ENCODE measurements at regions not wholly inside any gene's neighbourhood (a gene's known extent, or its start where the extent isn't known, plus 50 kb on each side); places are given as distances from the start of the nearest gene placed in this dataset.
A peak's percentile ranks its signal among the peaks of the same experiment; 100 is the strongest.
"Not testable (repeated sequence)": the region's sequence is repeated elsewhere in the genome, so short reads cannot be mapped to it uniquely, and the experiment has no call there.

DNA sequence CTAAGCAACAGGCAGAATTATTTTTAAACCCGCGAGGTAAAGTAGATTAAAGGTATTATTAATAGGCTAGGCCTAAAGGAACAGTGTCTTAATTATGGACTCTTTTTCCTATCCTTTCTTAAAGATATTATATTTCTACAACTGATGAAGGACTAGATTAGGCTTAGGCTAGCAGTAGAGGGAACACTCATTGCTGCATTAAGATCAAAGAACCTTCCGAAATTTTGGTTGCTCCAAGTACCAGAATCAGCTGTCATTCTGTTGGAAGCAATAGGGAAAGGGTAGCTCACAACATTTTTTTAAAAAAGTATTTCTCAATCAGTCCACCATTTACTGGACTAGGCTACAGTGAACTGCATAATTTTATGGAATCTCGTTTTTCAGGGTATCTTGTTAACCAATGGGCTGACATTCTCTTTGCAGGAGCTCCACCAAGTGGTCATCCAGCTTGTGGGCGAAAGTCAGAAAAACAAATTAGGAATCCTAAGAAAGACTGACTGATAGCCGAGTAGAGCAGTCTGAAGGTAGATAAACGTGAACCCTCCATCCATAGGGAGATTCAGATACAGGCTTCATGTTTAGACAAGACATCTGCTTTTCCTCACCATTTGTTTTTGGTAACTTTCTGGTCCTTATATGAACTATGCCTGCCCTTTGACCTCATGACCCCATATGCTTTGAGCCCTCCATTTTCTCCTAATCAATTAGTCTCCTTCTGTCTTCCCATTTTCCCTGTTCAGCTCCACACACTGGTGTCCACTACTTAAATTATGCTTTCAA, 103.6 kb upstream of the CHD1 start:
- peak; percentile 68 for DNase-seq

DNA sequence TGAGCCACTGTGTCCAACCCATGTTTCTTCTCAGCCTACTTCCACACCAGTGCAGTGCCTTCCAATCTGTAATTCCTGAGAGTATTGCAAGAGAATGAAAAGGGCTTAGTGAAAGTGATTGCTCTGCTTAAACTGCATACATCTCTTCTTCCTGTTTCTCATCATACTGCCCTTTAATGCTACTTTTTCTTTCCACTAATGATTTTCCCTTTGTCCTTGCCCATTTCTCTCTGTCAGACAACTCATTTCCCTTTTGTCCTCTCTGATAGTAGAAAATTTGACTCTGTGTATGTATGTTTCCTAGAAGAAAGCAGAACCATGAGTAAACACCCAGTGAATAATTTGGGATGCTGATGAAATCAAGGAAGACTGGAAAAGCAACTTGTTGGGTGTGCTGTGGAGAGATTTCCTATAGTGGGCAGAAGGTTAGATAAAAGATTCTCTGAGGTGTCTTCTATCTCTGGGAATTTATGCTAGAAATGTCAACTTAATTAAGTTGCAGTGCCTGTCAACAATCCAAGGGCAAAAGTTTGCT, 102.2 kb upstream of the CHD1 start:
- no peak for DNase-seq

DNA sequence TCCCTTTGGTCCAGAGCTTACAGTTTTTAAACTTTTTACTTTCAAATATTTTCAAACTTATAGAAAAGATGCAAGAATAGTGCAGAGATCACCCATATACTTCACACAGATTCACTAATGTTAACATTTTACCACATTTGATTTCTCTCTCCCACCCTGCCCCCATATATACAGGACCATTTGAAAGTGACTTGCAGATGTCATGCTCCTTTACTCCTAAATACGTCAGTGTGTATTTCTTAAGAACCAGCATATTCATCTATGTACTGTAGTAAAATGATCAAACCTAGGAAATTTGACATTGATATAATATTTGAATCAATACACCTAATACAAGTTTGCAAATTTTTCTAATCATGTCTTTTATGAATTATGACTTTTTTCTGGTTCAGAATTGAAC, 100.4 kb upstream of the CHD1 start:
- DNase-seq, result no peak

DNA sequence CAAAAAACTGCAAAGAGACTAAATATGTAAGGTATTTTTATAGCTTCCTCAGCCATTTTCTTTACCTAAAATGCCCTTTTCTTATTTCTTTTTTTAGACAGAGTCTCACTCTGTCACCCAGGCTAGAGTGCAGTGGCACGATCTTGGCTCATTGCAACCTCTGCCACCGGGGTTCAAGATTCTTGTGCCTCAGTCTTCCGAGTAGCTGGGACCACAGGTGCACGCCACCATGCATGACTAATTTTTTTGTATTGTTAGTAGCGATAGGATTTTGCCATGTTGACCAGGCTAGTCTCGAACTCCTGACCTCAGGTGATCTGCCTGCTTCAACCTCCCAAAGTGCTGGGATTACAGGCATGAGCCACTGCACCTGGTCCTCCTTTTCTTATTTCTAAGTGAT, 99.4 kb upstream of the CHD1 start:
- not testable (repeated sequence) for DNase-seq

DNA sequence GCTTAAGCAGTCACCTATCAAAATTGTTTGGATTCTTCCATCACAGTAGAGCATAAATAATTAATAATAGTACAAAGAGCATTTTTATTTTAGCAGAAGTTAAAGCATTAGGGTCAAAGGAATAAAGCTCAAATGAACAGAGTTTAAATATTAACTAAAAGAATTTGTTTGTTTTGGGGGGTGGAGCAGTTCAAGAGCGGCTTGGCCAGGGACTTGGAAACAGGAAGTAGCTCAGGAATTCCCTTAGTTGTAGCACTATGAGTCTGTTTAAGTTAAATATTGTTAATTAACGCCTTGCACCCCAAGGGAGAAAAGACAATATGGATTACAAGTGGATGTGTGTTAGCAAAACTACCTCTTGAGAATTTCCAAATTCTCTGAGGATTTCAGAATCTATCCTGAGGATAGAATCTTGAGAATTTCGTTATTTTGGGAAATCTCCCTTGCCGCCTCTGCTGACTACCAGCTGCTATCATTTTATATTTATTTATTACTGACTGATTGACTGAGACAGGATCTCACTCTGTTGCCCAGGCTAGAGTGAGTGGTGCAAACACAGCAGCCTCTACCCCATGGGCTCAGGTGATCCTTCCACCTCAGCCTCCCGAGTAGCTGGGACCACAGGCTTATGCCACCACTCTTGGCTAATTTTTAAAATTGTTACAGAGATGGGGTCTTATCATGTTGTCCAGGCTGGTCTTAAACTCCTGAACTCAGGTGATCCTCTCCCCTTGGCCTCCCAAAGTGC, 96.7 kb upstream of the CHD1 start:
- DNase-seq, result no peak

DNA sequence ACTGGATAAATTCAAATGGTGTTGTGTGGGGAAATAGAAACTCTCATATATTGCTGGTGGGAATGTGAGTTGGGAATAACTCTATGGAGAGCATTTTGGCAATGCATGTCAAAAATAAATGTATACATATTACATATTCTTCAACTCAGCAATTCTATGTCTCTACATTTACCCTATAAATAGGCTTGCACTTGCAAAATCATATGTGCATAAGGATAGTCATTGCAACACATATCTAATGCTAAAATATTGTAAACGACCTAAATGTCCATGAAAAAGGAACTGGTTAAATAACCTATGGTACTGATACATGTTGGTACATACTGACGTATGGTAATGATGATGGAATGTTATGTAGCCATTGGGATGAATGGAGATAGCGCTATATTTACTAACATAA, 94.5 kb upstream of the CHD1 start:
- no peak for DNase-seq

DNA sequence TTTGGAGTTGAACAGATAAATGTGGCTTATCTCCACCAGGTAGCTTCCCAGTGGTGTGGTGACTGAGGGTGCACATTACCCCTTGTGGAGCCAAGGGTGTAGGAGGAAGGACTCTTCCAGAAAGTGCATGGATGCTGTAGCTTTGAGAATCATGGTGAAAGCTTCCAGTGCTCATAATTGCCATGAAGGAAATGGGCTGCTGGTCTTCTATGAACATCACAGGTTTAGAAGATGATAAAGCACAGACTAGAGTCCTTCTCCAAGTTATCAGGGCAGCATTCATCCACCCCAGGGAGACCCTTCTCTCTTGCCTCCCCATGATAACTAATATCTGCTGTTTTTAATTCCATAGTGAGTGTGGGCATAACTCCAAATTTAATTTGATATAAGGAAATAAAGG, 93.4 kb upstream of the CHD1 start:
- DNase-seq, result no peak

DNA sequence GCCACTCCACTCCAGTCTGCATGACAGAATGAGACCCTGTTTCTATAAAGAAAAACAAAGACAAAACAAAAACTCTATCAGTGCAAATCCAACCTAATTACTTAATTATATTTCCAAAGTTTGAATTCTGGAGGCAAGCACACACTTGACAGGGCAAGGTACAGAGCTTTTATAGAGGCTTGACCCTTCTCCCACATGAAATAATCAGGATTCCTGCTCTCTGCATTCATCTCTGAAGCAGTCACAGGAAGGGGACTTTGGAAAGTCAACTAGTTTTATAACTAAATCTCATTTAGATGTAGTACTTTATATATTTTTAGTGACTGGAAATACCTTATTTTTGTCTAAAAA, 91.9 kb upstream of the CHD1 start:
- no peak for DNase-seq

DNA sequence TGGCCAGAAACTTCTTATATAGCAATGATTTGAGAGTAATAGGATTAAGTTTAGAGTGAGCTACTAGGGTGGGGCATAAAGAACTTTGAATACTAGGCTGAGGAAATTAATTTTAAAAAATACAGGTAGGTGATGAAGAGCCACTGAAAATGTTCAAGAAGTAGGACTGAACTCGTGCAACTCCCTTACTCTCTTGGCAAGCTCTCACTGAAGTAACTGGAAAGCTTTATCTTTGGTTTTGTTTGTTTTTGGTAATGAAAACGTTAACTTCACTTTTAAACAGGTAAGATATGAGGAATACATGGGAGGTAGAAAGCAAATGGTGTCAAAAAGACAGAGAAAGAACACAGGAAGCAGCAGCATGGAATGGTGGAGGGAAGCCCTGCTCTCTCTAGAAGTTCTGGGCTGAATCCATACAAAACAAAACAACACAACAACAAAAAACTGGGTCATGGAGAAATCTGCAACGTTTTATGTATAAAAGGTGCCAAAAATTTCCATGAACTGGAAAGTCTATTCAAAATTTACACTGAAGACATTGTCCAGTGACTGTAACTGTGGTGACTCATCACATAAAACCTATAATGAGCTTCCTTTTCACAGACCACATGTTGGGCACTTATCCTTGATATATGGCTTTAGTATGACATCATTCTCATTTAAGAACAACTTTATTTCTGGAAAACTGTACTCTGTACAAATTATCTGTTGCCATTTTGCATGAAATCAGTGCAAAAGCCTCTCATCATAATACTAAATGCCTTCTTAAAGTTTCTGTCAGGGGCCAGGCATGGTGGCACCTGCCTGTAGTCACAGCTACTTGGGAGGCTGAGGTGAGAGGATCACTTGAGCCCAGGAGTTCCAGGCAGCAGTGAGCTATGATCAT, 91.2 kb upstream of the CHD1 start:
- no peak for DNase-seq

DNA sequence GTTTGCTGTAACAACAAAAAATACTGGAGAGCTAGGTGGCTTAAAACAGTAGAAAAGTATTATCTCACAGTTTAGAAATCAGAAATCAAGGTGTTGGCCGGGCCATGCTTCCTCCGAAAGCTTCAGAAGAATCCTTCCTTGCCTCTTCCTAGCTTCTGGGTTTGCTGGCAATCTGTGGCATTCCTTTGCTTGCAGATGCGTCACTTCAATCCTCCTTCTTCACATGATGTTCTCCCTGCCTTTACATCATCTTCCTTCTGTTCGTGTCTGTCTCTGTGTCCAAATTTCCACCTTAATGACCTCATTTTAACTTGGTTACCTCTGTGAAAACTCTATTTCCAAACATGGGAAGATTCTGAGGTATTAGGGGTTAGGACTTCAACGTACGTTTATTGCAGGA, 90.4 kb upstream of the CHD1 start:
- DNase-seq, result no peak

DNA sequence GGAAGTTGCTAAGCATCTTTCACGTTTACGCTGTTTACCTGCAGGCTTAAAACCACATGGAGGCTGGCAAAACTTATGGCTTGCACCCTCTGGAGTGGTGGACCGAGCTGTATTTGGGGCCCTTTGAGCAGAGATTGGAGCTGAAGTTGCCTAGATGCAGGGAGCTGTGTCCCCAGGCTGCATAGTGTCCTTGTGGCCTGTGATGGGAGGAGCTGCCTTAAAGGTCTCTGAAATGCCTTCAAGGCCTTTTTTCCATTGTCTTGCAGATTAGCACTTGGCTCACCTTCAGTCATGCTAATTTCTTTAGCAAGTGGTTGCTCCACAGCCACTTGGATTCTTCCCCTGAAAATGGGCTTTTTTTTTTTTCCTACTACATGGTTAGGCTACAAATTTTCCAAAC, 81.5 kb upstream of the CHD1 start:
- no peak for DNase-seq

DNA sequence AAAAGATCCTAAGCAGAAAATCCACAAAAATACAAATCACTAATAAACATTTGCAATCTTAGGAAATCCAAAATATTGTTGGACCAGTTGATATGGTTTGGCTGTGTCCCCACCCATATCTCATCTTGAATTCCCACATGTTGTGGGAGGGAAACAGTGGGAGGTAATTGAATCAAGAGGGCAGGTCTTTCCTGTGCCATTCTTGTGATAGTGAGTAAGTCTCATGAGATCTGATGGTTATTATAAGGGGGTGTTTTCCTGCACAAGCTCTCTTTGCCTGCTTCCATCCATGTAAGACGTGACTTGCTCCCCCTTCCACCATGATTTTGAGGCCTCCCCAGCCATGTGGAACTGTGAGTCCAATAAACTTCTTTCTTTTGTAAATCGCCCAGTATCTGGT, 79.2 kb upstream of the CHD1 start:
- DNase-seq, result not testable (repeated sequence)

DNA sequence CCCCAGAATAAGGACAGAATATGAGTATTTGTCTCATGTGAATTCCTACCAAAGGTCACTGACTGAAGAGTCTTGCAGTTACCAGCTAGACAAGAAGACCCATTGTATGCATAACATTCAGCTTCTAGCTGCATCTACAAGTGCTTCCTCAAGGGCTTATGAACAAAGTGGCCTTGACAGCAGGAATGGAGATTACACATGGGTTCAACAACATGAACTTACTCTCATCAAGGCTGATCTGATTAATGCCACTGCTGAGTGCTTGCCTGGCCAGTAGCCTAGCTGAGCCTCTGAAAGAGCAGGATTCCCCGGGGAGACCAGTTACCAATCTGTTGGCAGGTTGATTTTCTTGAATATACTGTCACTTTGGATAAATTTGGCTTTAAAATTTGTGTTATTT, 76.7 kb upstream of the CHD1 start:
- DNase-seq, result no peak

DNA sequence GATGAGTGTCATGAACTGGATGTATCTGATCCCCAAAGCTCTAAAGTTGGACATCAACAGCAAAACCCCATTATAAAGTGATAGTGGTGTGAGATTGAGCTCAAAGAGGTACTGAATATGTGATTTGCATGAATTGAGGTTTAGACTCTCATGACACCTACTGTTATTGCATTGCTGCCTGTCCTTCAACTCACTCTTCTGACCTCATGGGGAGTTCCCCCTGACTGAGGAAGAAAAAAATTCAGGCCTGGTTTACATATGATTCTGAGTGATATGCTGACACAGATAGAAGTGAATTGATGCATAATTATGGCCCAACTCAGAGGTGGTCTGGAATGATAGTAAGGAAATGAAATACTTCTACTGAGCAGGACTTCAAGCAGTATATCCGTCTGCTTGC, 76.2 kb upstream of the CHD1 start:
- DNase-seq, result no peak

DNA sequence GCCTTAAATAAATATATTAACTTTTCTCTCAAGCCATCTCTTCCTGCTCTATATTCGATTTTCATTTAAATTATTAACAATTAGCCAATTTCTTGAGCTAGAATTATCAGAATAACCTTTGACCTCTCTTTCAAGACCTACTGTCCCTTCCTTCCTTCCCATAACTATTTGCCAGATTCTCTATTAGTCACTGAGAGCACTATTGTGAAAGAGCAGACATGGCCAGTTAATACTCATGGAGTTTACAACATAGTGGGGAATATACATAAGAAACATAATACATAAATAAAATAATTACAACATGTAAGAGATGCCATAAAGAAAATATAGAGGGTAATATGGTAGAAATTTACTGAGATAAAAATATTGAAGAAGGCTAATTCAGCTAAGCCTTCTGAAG, 72.1 kb upstream of the CHD1 start:
- no peak for DNase-seq

DNA sequence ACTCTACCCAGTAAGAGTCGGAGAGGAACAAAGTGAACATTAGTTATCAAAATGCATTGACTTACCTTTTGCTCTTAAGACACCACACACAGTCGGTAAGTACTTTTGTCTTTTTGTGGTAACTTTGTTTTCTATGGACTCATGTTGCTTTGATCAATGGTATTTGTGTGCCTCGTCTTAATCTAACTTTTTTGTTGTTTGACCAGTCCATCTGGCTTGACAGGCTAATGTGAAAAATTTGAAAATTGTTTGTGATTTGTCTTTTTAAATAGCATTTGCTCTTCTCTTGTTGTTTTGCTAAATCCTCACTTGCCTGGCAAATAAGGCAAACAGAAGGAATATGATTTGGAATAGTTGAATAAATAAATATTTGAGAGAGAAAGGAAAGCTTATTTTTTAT, 71.4 kb upstream of the CHD1 start:
- no peak for DNase-seq

DNA sequence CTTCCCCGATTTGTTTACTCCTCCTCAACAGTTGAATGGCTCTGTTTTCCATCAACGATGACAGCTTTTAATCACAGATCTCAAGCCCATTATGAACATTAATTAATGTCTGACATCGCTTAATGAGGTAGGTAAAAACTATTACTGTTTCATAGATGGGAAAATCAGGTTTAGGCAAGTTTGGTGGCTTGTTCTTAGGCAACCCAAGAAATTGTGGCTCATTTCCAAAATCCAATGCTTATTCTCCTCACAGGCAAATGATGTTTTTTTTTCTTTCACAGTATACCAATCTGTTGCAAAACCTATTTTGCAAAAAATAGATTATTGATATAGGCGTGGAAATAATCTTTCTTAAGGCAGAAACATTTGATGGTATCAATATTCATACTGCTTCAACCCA, 70.8 kb upstream of the CHD1 start:
- no peak for DNase-seq

DNA sequence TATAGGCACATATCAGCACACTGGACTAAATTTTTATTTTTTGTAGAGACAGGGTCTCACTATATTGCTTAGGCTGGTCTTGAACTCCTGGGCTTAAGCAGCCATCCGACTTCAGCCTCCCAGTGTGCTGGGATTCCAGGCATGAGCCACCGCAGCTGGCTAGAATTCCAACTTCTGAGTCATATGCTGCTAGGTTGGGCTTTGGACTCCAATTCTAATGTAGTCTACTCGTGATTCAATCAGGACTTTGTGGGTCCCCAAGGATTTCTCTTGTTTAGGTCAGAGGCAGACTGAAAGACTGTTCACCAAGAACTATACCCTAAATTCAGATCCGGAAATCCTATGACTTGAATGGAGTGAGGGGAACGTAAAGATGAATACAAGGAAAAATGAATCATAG, 68.2 kb upstream of the CHD1 start:
- DNase-seq, result no peak

DNA sequence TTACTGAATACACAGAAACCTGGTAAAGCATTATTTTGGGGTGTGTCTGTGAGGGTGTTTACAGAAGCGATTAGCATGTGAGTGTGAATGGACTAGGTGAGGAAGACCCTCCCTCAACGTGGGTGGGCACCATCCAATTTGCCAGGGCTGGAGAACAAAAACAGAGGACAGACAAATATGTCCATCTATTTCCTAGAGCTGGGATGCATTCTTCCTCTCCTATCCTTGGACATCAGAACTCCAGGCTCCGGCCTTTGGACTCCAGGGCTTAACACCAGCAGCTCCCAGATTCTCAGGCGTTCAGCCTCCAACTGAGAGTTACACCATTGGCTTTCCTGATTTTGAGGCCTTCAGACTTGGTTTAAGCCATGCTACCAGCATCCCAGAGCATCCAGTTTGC, 65.8 kb upstream of the CHD1 start:
- no peak for DNase-seq

DNA sequence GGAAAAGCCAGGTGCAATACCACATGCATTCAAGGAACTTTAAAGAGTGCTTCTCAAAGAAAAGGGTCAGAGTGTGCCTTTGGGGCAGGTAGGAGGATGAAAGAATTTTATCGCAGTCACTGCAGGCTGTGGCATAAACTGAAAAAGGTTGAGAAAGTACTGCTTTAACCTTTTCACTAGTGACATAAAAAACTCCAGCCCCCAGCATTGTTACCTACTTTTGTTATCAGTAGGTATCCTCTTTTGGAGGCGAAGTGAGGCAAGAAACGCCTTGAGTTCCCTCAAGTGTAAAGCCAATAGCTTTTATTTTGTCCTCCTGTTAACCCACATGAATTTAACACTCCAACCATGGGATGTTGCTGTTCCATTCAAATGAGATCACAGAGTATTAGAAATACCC, 64.7 kb upstream of the CHD1 start:
- no peak for DNase-seq

DNA sequence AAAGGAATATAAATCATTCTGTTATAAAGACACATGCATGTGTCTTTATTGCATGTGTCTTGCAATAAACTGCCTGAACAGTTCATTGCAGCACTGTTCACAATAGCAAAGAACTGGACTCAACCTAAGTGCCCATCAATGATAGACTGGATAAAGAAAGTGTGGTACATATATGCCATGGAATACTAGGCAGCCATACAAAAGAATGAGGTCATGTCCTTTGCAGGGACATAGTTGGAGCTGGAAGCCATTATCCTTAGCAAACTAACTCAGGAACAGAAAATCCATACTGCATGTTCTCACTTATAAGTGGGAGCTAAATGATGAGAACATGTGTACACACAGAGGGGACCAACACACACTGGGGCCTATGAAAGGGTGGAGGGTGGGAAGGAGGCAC, 63.7 kb upstream of the CHD1 start:
- no peak for DNase-seq

DNA sequence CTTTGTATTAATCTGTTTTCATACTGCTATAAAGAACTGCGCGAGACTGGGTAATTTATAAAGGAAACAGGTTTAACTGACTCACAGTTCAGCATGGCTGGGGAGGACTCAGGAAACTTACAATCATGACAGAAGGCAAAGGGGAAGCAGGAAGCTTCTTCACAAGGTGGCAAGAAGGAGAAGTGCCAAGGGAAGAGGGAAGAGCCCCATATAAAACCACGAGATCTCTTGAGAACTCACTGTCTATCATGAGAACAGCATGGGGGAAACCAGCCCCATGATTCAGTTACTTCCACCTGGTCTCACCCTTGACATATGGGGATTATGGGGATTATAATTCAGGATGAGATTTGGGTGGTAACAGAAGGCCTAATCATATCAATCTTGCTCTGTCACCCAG, 60.9 kb upstream of the CHD1 start:
- no peak for DNase-seq

DNA sequence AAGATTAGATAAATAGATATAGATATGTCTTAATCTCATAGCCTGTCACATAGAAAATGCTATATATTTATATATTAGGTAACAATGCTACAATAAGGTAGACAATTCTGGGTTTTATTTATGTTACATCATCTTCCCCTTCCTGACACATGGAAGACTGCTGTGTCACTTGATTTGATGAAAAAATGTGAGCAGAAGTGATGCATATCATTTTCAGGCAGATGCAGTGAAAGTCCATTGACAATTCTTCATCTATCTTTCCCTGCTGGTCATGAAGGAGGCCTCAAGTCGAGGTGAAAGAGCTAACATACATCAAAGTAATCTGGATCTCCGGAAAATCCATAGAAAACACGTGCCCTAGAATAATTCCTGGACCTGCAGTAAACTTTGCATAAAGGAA, 57.8 kb upstream of the CHD1 start:
- DNase-seq, result no peak

DNA sequence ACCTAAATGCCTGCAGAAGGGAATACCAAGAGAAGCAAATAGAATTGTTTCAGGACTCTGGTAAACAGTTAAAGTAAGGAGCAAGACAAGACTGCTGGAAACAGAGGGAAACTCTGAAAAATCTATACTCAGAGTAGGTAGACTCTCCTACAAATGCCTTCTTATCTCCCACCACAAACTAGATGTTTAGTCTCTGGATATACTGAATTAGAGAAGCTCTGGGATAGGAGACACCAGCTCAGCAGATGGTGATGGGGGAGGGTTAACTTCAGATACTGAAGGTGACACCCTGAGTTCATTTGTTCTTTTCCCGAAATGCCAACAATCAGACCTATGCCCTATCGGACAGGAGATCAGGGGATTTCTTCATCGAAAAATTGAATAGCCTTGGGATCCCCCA, 54.1 kb upstream of the CHD1 start:
- no peak for DNase-seq

Data from right forelimb (tissue), 1 donor.